NOMO-1 treated with dmso at 0.1 percent for 144 hours (cell line): ENCODE measurements at regions not wholly inside any gene's neighbourhood (a gene's known extent, or its start where the extent isn't known, plus 50 kb on each side); places are given as distances from the start of the nearest gene placed in this dataset.
"Not testable (repeated sequence)": the region's sequence is repeated elsewhere in the genome, so short reads cannot be mapped to it uniquely, and the experiment has no call there.

Experiments
- DNase-seq: peaks from one replicate; lab custom pipeline; 2025; ENCODE audit not compliant: unreplicated experiment; lab: John Stamatoyannopoulos, UW

GRCh38 chr21:23837564-23837963 is 1769.7 kb downstream of the MRPL39 start:
- DNase-seq: no peak

GRCh38 chr21:23822760-23823159 is 1784.5 kb downstream of the MRPL39 start:
- DNase-seq: no peak

GRCh38 chr21:23817337-23817736 is 1789.9 kb downstream of the MRPL39 start:
- no peak for DNase-seq

GRCh38 chr21:23812485-23812884 is 1794.8 kb downstream of the MRPL39 start:
- no peak for DNase-seq

- DNase-seq: peak; percentile 56
Observed at GRCh38 chr21:23811805-23812204, 1795.5 kb downstream of the MRPL39 start.

- DNase-seq: no peak
Observed at GRCh38 chr21:23809573-23809972, 1797.7 kb downstream of the MRPL39 start.

- DNase-seq: not testable (repeated sequence)
Observed at GRCh38 chr21:23806966-23807548, 1800.2 kb downstream of the MRPL39 start.

GRCh38 chr21:23804866-23805265 is 1802.4 kb downstream of the MRPL39 start:
- no peak for DNase-seq

- no peak for DNase-seq
Observed at GRCh38 chr21:23801292-23801691, 1806.0 kb downstream of the MRPL39 start.

GRCh38 chr21:23799376-23799775 is 1807.9 kb downstream of the MRPL39 start:
- DNase-seq: no peak

GRCh38 chr21:23792300-23792699 is 1815.0 kb downstream of the MRPL39 start:
- no peak for DNase-seq

- DNase-seq: no peak
Observed at GRCh38 chr21:23789864-23790263, 1817.4 kb downstream of the MRPL39 start.

GRCh38 chr21:23780326-23780725 is 1827.0 kb downstream of the MRPL39 start:
- DNase-seq: no peak

- peak; percentile 6 for DNase-seq
Observed at GRCh38 chr21:23743821-23744220, 1863.5 kb downstream of the MRPL39 start.

GRCh38 chr21:23740463-23740862 is 1866.8 kb downstream of the MRPL39 start:
- no peak for DNase-seq

GRCh38 chr21:23732776-23733175 is 1874.5 kb downstream of the MRPL39 start:
- no peak for DNase-seq

- no peak for DNase-seq
Observed at GRCh38 chr21:23729331-23729730, 1878.0 kb downstream of the MRPL39 start.

- no peak for DNase-seq
Observed at GRCh38 chr21:23725576-23725975, 1881.7 kb downstream of the MRPL39 start.

GRCh38 chr21:23718446-23719285 is 1888.6 kb downstream of the MRPL39 start:
- DNase-seq: no peak

- no peak for DNase-seq
Observed at GRCh38 chr21:23712166-23712565, 1895.1 kb downstream of the MRPL39 start.

- no peak for DNase-seq
Observed at GRCh38 chr21:23706431-23706830, 1900.8 kb downstream of the MRPL39 start.

- no peak for DNase-seq
Observed at GRCh38 chr21:23699402-23699801, 1907.9 kb downstream of the MRPL39 start.

- DNase-seq: no peak
Observed at GRCh38 chr21:23698619-23699018, 1908.7 kb downstream of the MRPL39 start.
